DMS79 treated with DMSO at 0.1 percent for 48 hours (cell line): ENCODE measurements at regions not wholly inside any gene's neighbourhood (a gene's known extent, or its start where the extent isn't known, plus 50 kb on each side); places are given as distances from the start of the nearest gene placed in this dataset.

ENCODE experiments used
- DNase-seq: peaks from one replicate; lab custom pipeline; 2025; lab: John Stamatoyannopoulos, UW

- no peak for DNase-seq
Observed at GRCh38 chr7:3195160-3195559, 105.9 kb upstream of the SDK1 start.

- no peak for DNase-seq
Observed at GRCh38 chr7:3196629-3197400, 104.2 kb upstream of the SDK1 start.

GRCh38 chr7:3197567-3198213, 103.4 kb upstream of the SDK1 start:
- no peak for DNase-seq

- no peak for DNase-seq
Observed at GRCh38 chr7:3198316-3198715, 102.7 kb upstream of the SDK1 start.

- no peak for DNase-seq
Observed at GRCh38 chr7:3200504-3200903, 100.5 kb upstream of the SDK1 start.

GRCh38 chr7:3201306-3201705, 99.7 kb upstream of the SDK1 start:
- no peak for DNase-seq

GRCh38 chr7:3201937-3202710, 98.9 kb upstream of the SDK1 start:
- DNase-seq, result no peak

- DNase-seq, result no peak
Observed at GRCh38 chr7:3204526-3204925, 96.5 kb upstream of the SDK1 start.

- DNase-seq, result no peak
Observed at GRCh38 chr7:3206101-3206500, 95.0 kb upstream of the SDK1 start.

GRCh38 chr7:3206771-3207191, 94.3 kb upstream of the SDK1 start:
- DNase-seq, result no peak

- no peak for DNase-seq
Observed at GRCh38 chr7:3207387-3207902, 93.6 kb upstream of the SDK1 start.

- no peak for DNase-seq
Observed at GRCh38 chr7:3210531-3210930, 90.5 kb upstream of the SDK1 start.

GRCh38 chr7:3214090-3214413, 87.0 kb upstream of the SDK1 start:
- no peak for DNase-seq

GRCh38 chr7:3215624-3216585, 85.1 kb upstream of the SDK1 start:
- DNase-seq, result peak; percentile 5

- no peak for DNase-seq
Observed at GRCh38 chr7:3217166-3217565, 83.9 kb upstream of the SDK1 start.

- DNase-seq, result peak; percentile 36
Observed at GRCh38 chr7:3218411-3219225, 82.4 kb upstream of the SDK1 start.

GRCh38 chr7:3229904-3230470, 71.1 kb upstream of the SDK1 start:
- DNase-seq, result no peak

GRCh38 chr7:3230908-3231307, 70.1 kb upstream of the SDK1 start:
- no peak for DNase-seq

GRCh38 chr7:3232228-3232627, 68.8 kb upstream of the SDK1 start:
- DNase-seq, result no peak

GRCh38 chr7:3233301-3233700, 67.8 kb upstream of the SDK1 start:
- no peak for DNase-seq
